ENCODE measurements at regions not wholly inside any gene's neighbourhood (a gene's known extent, or its start where the extent isn't known, plus 50 kb on each side); places are given as distances from the start of the nearest gene placed in this dataset.

DNA sequence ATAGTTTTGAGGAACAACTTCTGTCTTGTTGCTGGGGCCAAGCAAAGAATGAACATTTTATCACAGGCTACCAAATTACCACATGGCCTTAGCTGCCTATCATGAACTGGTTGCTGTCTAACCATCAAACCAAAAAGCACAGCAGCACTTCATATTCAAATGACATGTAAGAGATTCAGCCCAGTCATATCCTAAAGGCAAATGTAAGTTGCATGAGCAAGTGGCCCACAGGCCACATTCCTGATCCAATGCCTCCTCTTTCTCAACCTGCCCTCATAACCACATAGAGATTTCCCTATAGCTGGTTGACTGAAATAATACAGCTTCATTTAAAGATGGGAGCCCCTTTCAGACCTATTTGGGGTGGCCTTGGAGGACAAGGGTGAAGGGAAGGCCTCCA is 572.3 kb downstream of the IRS1 start:
- TF ChIP-seq, protein P1, sequence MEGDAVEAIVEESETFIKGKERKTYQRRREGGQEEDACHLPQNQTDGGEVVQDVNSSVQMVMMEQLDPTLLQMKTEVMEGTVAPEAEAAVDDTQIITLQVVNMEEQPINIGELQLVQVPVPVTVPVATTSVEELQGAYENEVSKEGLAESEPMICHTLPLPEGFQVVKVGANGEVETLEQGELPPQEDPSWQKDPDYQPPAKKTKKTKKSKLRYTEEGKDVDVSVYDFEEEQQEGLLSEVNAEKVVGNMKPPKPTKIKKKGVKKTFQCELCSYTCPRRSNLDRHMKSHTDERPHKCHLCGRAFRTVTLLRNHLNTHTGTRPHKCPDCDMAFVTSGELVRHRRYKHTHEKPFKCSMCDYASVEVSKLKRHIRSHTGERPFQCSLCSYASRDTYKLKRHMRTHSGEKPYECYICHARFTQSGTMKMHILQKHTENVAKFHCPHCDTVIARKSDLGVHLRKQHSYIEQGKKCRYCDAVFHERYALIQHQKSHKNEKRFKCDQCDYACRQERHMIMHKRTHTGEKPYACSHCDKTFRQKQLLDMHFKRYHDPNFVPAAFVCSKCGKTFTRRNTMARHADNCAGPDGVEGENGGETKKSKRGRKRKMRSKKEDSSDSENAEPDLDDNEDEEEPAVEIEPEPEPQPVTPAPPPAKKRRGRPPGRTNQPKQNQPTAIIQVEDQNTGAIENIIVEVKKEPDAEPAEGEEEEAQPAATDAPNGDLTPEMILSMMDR (IDR thresholded peaks at IDR 0.05; ENCODE audit: borderline replicate concordance, extremely low read depth, low read length, poor library complexity, severe bottlenecking) = no peak
- TF ChIP-seq EZH2 (IDR thresholded peaks at IDR 0.05; ENCODE audit: borderline replicate concordance, low read depth, low read length, severe bottlenecking) = no peak
